ENCODE measurements at regions not wholly inside any gene's neighbourhood (a gene's known extent, or its start where the extent isn't known, plus 50 kb on each side); places are given as distances from the start of the nearest gene placed in this dataset.

DNA sequence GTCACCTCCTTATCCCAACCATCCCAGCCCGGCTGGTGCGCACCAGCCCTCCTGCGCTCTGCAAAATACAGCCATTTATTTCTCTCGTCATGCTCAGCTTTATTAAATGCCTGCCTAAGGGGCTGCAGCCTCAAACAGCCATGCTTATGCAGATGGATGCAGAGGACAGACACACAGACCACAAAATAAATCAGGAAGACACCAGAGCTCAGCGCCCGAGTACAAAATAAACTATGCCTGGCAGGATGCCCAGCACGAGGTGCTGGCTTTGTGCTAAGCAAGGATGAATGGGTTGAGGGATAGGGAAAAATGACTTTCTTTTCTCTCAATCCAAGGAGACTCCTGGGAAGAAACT lies 70.5 kb downstream of the RPUSD4 start:
- H3K4me2 ChIP-seq (ENCODE audit: insufficient read depth, insufficient read length, low read length) = no peak overlapping the region
- peaks cover 21 to 32% of the 10 kb centered on the region in 2 experiments for H3K4me1 Mint-ChIP-seq
- no CpG with 5 or more reads among the region's 7 CpGs for WGBS (ENCODE audit: extremely low coverage, insufficient read length, low lambda C conversion rate)

More for the DNA sequence above, 70.5 kb downstream of the RPUSD4 start:
- H3T11ph ChIP-seq (ENCODE audit: low read length) = no peak overlapping the region
- Mint-ChIP-seq H3K27ac (no peak overlapping the region; a peak in 1 of 7 replicates), H3K27me3 (ENCODE audit: low read depth) (peaks cover 7% of the 10 kb centered on the region), H3K36me3 (ENCODE audit: insufficient read depth in 1 of 3, low read depth in 3 of 3) (no peaks in the 10 kb centered on the region), H3K4me3 (no peak overlapping the region), H3K9me3 (peaks cover 0 to 3% of the 10 kb centered on the region in 2 experiments; a peak in 1 of 5 replicates)
- H4K91ac ChIP-seq (ENCODE audit: insufficient read length, low read depth, low read length) = no peak overlapping the region
- TF ChIP-seq, protein P1, sequence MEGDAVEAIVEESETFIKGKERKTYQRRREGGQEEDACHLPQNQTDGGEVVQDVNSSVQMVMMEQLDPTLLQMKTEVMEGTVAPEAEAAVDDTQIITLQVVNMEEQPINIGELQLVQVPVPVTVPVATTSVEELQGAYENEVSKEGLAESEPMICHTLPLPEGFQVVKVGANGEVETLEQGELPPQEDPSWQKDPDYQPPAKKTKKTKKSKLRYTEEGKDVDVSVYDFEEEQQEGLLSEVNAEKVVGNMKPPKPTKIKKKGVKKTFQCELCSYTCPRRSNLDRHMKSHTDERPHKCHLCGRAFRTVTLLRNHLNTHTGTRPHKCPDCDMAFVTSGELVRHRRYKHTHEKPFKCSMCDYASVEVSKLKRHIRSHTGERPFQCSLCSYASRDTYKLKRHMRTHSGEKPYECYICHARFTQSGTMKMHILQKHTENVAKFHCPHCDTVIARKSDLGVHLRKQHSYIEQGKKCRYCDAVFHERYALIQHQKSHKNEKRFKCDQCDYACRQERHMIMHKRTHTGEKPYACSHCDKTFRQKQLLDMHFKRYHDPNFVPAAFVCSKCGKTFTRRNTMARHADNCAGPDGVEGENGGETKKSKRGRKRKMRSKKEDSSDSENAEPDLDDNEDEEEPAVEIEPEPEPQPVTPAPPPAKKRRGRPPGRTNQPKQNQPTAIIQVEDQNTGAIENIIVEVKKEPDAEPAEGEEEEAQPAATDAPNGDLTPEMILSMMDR (conservative IDR thresholded peaks at IDR 0.05) = no peak
- no peaks in the 10 kb centered on the region for H3K27me3 ChIP-seq (ENCODE audit: insufficient read depth, low read length)
- no peak overlapping the region for H3K23ac ChIP-seq (ENCODE audit: insufficient read length, low read depth, low read length)
- H3K79me1 ChIP-seq (ENCODE audit: insufficient read depth, low read depth, low read length, poor library complexity, severe bottlenecking) = no peaks in the 10 kb centered on the region
- no peaks in the 10 kb centered on the region for H3K79me2 ChIP-seq (ENCODE audit: insufficient read depth, low read length)
- no peak overlapping the region for H2BK20ac ChIP-seq (ENCODE audit: low read depth, low read length, poor library complexity, severe bottlenecking)
- H2AK5ac ChIP-seq (ENCODE audit: insufficient read length, low read length) = no peak overlapping the region
- DNase-seq = no peak
- no peak overlapping the region for H4K8ac ChIP-seq (replicated peaks; ENCODE audit: insufficient read length, low read depth, low read length)
- H2BK5ac ChIP-seq (ENCODE audit: insufficient read length, low read length) = no peak overlapping the region
- no peak overlapping the region for H2BK12ac ChIP-seq (ENCODE audit: insufficient read length, low read depth, low read length)
- H3K27ac ChIP-seq (ENCODE audit: insufficient read length, low read depth, low read length) = no peak overlapping the region
- no peak overlapping the region for H3K56ac ChIP-seq (ENCODE audit: insufficient read length, low read depth, low read length)
- no peaks in the 10 kb centered on the region for H4K20me1 ChIP-seq (ENCODE audit: control insufficient read depth, insufficient read depth, insufficient read length)
- H3K14ac ChIP-seq (ENCODE audit: insufficient read depth, low read length) = no peak overlapping the region
- H4K5ac ChIP-seq (ENCODE audit: insufficient read length, low read depth, low read length) = no peak overlapping the region
- H3K9me3 ChIP-seq (ENCODE audit: control insufficient read depth, low read depth, low read length) = no peaks in the 10 kb centered on the region
- H3K18ac ChIP-seq (ENCODE audit: insufficient read length, low read depth, low read length) = no peak overlapping the region
- no peaks in the 10 kb centered on the region for H3K23me2 ChIP-seq (ENCODE audit: insufficient read length, low read depth, low read length, poor library complexity, severe bottlenecking)
- no peak overlapping the region for H2BK120ac ChIP-seq (ENCODE audit: low read depth, low read length, poor library complexity, severe bottlenecking)
- peaks cover 4% of the 10 kb centered on the region; the same call in 1 of the 2 replicates for H3K4me1 ChIP-seq (ENCODE audit: insufficient read depth, low read length)
- H3K9ac ChIP-seq (ENCODE audit: extremely low read depth, insufficient read length, low read length) = no peak overlapping the region
- no peak overlapping the region for H2AFZ ChIP-seq (ENCODE audit: low read length)
- no peak overlapping the region for H2BK15ac ChIP-seq (ENCODE audit: low read depth, low read length)
- H3K4ac ChIP-seq (ENCODE audit: low read depth, low read length) = no peak overlapping the region

All from H9 (cell line).